Superior temporal gyrus (tissue), 1 donor: ENCODE measurements at regions not wholly inside any gene's neighbourhood (a gene's known extent, or its start where the extent isn't known, plus 50 kb on each side); places are given as distances from the start of the nearest gene placed in this dataset.

Experiments
- DNase-seq: peaks from one replicate; pipeline ENCODE4 v3.0.0-alpha.2; 2016; ENCODE audit errors: extremely low spot score

DNA sequence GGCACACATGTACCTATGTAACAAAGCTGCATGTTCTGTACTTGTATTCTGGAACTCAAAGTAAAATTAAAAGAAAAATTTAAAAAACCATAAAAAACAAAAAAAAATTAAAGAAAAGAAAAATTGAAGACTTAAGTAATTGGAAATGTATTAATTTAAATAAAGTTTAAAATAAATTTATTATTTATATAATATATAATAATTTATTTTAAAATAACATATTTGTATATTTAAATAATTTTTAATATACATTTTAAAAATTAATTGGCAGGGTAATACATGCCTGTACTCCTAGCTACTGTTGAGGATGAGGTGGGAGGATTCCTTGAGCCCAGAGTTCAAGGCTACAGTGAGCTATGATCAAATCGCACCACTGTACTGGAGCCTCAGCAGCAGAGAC lies 1830.6 kb upstream of the CELF4 start:
- DNase-seq, result no peak

- no peak for DNase-seq
Measured at GRCh38 chr18:39389800-39390379, 1824.3 kb upstream of the CELF4 start.

DNA sequence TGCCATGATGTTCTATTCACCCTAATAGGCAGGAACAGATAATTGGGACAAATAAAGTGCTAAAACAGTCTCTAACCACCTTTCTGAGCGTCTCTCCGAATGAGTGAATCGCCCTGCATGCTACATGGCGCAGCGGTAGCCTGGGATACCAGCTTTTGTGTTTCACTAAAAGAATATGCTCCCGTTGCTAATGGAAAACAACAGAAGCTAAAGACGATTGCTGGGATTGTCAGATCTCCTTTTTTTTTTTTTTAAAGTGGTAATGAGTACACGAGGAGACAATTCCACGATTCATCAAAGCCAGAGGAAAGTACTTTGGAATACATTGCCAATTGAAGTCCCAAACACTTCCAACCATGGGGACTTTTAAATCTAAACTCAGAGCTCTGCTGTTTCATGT lies 1815.3 kb upstream of the CELF4 start:
- DNase-seq, result peak; percentile 27

GRCh38 chr18:39380186-39380725 lies 1814.7 kb upstream of the CELF4 start:
- DNase-seq, result no peak

DNA sequence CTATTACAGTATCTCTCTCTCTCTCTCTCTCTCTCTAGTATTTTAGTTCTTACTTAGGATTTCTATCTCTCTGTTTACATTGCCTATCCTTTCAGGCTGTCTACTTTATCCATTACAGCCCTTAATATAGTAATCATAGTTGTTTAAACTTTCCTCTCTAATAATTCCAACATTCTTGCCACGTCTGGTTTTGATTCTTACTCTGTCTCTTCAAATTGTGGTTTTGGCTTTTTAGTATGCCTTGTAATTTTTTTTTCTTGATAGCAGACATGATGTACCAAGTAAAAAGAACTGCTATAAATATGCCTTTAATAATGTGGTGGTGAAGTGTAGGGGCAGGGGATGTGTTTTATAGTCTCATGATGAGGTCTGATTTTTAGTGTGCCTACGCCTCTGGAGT lies 1809.5 kb upstream of the CELF4 start:
- no peak for DNase-seq

- no peak for DNase-seq
Measured at GRCh38 chr18:39371996-39372395, 1806.4 kb upstream of the CELF4 start.

GRCh38 chr18:39366656-39367055 lies 1801.1 kb upstream of the CELF4 start:
- no peak for DNase-seq

DNA sequence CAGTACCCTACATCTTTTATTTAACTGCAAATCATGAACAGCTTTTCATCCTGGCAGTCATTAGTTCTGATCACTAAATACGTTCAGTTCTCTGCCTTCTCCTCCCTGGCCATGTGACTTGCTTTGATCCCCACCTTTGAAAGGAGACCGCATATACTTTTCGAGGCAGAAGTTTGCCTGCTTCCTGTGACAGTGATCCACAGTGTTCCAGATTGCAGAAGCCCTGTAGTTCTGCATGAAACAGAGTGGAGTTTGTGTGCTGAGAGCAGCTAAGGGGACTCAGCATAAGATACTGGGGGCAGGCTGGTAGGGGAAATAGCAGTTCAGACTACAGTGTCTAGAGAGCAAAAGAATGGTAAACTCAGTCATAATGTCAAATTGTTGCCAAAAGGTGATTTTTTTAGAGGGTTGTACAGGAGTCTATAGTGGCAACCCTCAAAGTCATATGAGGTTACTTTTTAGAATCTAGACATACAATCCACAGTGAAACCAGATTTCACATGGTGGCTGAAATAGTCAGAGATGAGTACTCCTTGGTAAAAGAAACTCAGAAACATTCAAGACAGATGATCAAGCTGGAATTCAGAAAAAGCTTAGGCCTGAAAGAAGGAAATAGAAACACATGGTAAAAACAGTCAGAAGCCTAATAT lies 1800.4 kb upstream of the CELF4 start:
- DNase-seq, result no peak

DNA sequence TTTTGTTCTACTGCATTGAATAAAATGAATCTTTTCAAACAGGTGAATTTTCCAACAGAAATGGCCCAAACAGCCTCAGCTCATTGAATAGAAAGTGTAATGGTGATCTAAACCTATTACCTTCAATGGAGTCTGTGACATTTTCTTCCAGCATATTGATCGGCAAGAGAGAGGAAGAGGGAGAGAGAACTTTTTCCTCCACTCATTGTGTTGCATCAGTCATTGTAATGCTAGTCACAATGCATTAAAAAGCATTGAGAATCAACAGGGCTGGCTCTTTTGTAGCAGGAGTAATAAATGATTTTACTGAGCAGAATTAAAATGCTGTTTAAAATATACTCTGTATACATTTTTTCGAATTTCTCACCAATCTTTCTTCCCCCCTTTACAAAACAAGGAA lies 1794.5 kb upstream of the CELF4 start:
- no peak for DNase-seq

- no peak for DNase-seq
Measured at GRCh38 chr18:39359636-39360035, 1794.0 kb upstream of the CELF4 start.

DNA sequence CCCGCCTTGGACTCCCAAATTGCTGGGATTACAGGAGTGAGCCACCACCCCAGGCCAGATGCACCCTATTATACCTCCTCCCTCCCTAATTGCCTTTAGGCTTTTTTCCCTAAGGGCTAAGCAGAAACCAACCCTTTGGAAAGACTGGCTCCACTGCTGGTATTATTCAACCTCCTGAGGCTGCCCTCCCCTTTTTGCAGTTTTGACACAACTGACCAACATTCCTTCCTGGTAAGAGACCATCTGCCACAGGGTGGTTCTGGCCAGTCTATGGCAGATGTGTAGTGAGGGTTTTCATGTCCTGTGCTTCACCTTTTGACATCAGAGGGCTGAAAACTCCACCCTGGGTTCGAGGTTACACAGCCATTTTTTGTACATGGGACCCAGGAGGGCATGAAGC lies 1785.3 kb upstream of the CELF4 start:
- no peak for DNase-seq

- DNase-seq, result no peak
Measured at GRCh38 chr18:39349801-39350200, 1784.2 kb upstream of the CELF4 start.

DNA sequence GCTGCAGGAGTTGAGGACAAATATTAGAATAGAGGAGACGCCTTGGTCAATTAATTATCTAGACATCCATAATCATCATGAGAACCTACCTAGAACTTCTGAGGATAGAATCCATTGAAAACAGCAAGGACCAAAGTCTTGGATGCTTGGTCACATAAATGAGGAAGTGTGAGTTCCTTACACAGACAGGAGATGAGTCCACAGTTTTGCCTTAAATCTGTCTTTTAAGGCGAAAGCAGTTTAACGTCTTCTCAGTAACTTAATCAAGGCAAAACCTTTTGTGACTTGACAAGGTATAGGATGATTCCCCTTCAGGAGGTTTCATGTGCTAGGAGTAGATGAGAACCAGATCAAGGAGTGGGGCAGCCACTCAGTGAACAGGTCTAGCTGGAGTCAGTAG lies 1783.2 kb upstream of the CELF4 start:
- DNase-seq, result no peak

DNA sequence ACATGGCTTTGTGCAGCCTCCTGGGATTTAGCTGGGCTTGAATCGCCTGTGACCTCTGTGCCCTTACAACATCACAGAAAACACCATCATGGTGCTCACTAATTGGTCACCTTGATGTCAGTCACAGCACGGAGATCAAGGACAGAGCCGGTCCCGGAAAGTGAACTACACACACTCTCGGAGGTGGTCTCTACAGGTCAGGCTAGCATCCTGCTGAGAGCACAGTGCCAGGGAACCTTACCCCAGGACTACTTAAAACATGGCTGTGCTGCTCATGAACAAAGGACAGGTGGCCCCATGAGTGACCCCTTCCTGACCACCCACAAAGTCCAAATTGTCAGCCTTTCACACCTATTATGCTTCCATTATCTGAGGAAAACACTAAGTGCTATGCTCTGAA lies 1782.1 kb upstream of the CELF4 start:
- no peak for DNase-seq

DNA sequence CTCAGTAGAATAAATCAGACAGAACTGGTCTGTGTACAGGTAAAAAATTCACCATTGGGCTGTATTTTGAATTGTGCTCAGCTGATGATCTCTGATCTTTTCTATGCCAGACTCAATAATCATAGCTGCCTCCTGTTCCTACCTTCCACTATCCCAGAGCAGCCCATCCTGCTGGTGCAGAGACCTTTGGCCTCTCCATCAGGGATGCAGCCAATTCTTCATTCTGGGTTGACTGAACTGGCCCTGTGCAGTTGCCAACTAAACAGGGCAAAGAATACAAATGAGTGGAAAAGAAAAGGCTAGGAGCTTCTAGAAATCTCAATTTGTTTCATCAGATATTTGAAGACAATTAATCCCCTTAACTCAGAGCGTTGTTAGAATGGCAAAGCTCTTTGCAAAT lies 1781.3 kb upstream of the CELF4 start:
- no peak for DNase-seq

- no peak for DNase-seq
Measured at GRCh38 chr18:39345321-39345720, 1779.7 kb upstream of the CELF4 start.

DNA sequence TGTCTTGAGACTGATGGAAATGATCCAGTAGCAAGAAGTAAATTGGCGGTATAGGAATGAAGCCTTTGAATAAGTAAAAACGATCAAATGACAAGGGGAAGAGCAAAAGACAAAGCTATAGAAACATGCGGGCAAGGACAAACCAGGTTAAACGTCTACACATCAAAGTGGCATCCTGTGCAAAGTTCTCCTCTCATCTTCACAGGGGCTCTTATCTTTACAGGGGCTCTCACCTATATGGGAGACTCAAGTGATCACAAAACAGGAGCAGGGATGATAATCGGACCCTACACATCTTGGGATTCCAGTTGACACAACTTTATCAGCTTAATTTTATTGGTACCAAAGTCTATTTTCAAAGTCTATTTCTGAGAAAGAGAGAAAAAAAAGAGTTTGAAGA lies 1778.9 kb upstream of the CELF4 start:
- DNase-seq, result no peak

DNA sequence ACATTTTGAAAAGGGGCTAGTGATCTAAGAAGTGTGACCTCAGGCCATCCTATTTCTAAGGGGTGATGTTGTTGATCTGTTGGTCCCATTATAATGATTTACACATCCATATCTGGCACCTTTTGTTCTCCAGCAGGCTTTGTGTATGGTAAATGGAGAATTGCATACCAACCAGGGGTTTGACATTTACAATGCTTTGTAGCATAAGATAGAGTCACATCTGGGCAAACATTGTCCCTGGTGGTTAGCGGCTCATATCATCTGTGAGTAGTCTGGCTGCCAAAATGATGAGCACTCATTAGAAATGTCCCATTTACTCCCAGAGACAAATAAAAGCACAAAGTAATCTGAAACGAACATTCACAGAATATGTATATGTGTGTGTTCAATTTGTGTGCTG lies 1775.5 kb upstream of the CELF4 start:
- DNase-seq, result no peak

- no peak for DNase-seq
Measured at GRCh38 chr18:39340418-39340817, 1774.8 kb upstream of the CELF4 start.

DNA sequence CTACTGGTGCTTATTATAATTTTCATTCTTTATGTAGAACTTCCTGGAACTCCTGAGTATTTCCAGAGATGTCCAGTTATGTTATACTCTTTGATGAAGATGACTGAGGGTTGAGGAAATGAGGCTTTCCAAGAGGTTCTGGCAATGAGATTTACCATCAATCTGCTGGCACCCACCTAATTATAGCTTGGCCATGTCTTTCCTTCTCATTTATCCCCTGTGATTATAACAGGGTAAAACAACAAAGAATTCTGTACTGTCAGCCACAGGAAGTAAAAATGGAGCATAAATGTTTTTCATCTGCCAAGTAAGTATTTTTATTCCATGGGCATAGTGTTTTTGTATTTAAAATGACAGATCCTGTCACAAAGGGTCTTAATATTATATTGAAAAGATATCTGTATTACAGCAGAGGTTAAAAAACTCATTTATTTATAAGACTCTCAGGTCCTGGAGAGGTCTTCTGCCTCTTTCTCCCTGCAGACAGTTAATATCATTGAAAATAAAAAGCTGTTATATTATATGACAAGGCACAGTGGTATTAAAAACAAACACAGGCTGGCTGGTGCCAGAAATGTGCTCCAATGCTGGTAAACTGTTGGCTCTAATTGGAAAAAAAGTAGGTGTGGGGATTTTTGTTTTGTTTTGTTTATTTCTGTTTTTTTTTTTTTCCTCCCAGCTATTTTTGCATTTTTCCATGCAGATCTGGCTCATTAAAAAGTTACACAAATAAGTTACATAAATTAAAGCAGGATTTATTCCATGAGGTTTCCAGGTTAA lies 1764.1 kb upstream of the CELF4 start:
- no peak for DNase-seq

DNA sequence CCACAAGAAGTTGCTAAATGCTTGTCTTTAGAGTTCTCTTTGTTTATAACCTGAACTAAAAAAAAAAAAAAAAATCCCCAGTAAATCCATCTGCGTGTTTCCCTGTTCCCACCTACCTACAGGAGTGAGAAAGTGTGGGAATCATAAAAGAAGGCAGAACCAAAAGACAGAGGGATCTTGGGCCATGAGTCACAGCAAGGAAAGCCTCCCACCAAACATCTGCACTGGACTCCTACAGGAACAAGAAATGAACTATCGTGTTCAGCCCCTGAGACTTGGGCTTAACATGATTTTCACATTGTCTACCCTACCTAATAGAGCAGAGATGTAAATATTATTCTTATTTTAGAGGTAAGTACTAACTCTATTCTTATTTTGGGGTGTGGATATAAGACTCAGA lies 1761.2 kb upstream of the CELF4 start:
- DNase-seq, result peak; percentile 49

GRCh38 chr18:39325973-39326372 lies 1760.4 kb upstream of the CELF4 start:
- no peak for DNase-seq

- no peak for DNase-seq
Measured at GRCh38 chr18:39319141-39319540, 1753.5 kb upstream of the CELF4 start.
